Right atrium auricular region (tissue), 2 donors: ENCODE measurements at regions not wholly inside any gene's neighbourhood (a gene's known extent, or its start where the extent isn't known, plus 50 kb on each side); places are given as distances from the start of the nearest gene placed in this dataset.

ENCODE experiments used
- DNase-seq: peaks from one replicate; pipeline ENCODE4 v3.0.0-alpha.2; 2019; ENCODE audit warnings: low spot score
- H3K27ac ChIP-seq, 2 donors: fragments of 200-600 bp; sonication (generic); 1 replicate in 1 of 2; 2 replicates in 1 of 2; pipeline ENCODE4 v1.5.1; 2016 to 2019
- H3K27me3 ChIP-seq, 2 donors: fragments of 200-600 bp; sonication (generic); one replicate each; pipeline versions ENCODE4 v1.5.1 to v1.6.0; 2017 to 2019
- H3K36me3 ChIP-seq: fragments of 200-600 bp; sonication (generic); one replicate; pipeline ENCODE4 v1.5.1; 2016
- H3K4me1 ChIP-seq, 2 donors: fragments of 200-600 bp; sonication (generic); one replicate each; pipeline versions ENCODE4 v1.5.1 to v1.6.0; 2017 to 2019
- H3K4me3 ChIP-seq, 2 donors: fragments of 200-600 bp; sonication (generic); 1 replicate in 1 of 2; 2 replicates in 1 of 2; pipeline ENCODE4 v1.5.1; 2017 to 2019; ENCODE audit warnings: mild to moderate bottlenecking in 1 of 2, moderate library complexity in 1 of 2
- H3K9me3 ChIP-seq, 2 donors: fragments of 200-600 bp; sonication (generic); one replicate each; pipeline ENCODE4 v1.5.1; 2019
- CTCF ChIP-seq, 2 donors: fragments of 200-600 bp; sonication (generic); IDR thresholded peaks; one replicate each; pipeline ENCODE4 v1.5.1; 2019; ENCODE audit warnings: antibody characterized with exemption in 2 of 2

- no peaks in the 10 kb centered on the region for H3K4me1 ChIP-seq
- H3K27ac ChIP-seq = no peak overlapping the region
- no peak for TF ChIP-seq CTCF (IDR thresholded peaks at IDR 0.05)
- no peaks in the 10 kb centered on the region for H3K27me3 ChIP-seq
- no peak for DNase-seq
- H3K36me3 ChIP-seq = no peaks in the 10 kb centered on the region
- no peaks in the 10 kb centered on the region for H3K9me3 ChIP-seq
- no peak overlapping the region for H3K4me3 ChIP-seq
Measured at GRCh38 chr10:44759122-44759521, 152.0 kb upstream of the TMEM72 start.

GRCh38 chr10:44760513-44760912, 150.6 kb upstream of the TMEM72 start:
- no peak for TF ChIP-seq CTCF (IDR thresholded peaks at IDR 0.05)
- no peaks in the 10 kb centered on the region for H3K9me3 ChIP-seq

GRCh38 chr10:44761076-44761475, 150.1 kb upstream of the TMEM72 start:
- H3K9me3 ChIP-seq = no peaks in the 10 kb centered on the region
- H3K27ac ChIP-seq = no peak overlapping the region
- DNase-seq = no peak
- H3K4me1 ChIP-seq = no peaks in the 10 kb centered on the region
- TF ChIP-seq CTCF (IDR thresholded peaks at IDR 0.05) = no peak
- H3K36me3 ChIP-seq = no peaks in the 10 kb centered on the region
- no peaks in the 10 kb centered on the region for H3K27me3 ChIP-seq
- no peak overlapping the region for H3K4me3 ChIP-seq

More at GRCh38 chr10:44760513-44760912, 150.6 kb upstream of the TMEM72 start:
- Histone ChIP-seq H3K27ac (no peak overlapping the region), H3K27me3 (no peaks in the 10 kb centered on the region), H3K36me3 (no peaks in the 10 kb centered on the region), H3K4me1 (no peaks in the 10 kb centered on the region), H3K4me3 (no peak overlapping the region)
- no peak for DNase-seq

- no peak for DNase-seq
- Histone ChIP-seq H3K27ac (no peak overlapping the region), H3K36me3 (no peaks in the 10 kb centered on the region), H3K27me3 (no peaks in the 10 kb centered on the region), H3K4me3 (no peak overlapping the region), H3K9me3 (no peaks in the 10 kb centered on the region), H3K4me1 (no peaks in the 10 kb centered on the region)
- TF ChIP-seq CTCF (IDR thresholded peaks at IDR 0.05) = no peak
Measured at GRCh38 chr10:44763331-44763730, 147.8 kb upstream of the TMEM72 start.

- H3K27ac ChIP-seq = no peak overlapping the region
- DNase-seq = no peak
- H3K4me1 ChIP-seq = no peaks in the 10 kb centered on the region
- TF ChIP-seq CTCF (IDR thresholded peaks at IDR 0.05) = no peak
- no peaks in the 10 kb centered on the region for H3K36me3 ChIP-seq
- no peak overlapping the region for H3K4me3 ChIP-seq
- H3K9me3 ChIP-seq = no peaks in the 10 kb centered on the region
- H3K27me3 ChIP-seq = no peaks in the 10 kb centered on the region
Measured at GRCh38 chr10:44765299-44765698, 145.8 kb upstream of the TMEM72 start.

- no peak for TF ChIP-seq CTCF (IDR thresholded peaks at IDR 0.05)
- Histone ChIP-seq H3K4me3 (no peak overlapping the region), H3K27ac (no peak overlapping the region)
Measured at GRCh38 chr10:44766631-44767030, 144.5 kb upstream of the TMEM72 start.

More at GRCh38 chr10:44766631-44767030, 144.5 kb upstream of the TMEM72 start:
- Histone ChIP-seq H3K4me1 (no peaks in the 10 kb centered on the region), H3K36me3 (no peaks in the 10 kb centered on the region), H3K9me3 (no peaks in the 10 kb centered on the region), H3K27me3 (no peaks in the 10 kb centered on the region)
- DNase-seq = no peak
